Ovary (tissue), 3 donors: ENCODE measurements at regions not wholly inside any gene's neighbourhood (a gene's known extent, or its start where the extent isn't known, plus 50 kb on each side); places are given as distances from the start of the nearest gene placed in this dataset.

Source experiments
- EP300 ChIP-seq: sonication (generic); formaldehyde crosslinking; IDR thresholded peaks from one replicate; pipeline ENCODE4 v1.6.1; 2017; ENCODE audit warnings: antibody characterized with exemption
- TF ChIP-seq, protein P1 (sequence below), 3 donors: fragments of 450-650 bp in 2 of 3; fragments of 200-600 bp in 1 of 3; IDR thresholded peaks; one replicate each; pipeline versions ENCODE4 v1.5.1 to v1.8.0; 2016 to 2022; ENCODE audit warnings: antibody characterized with exemption in 3 of 3, mild to moderate bottlenecking in 1 of 3
- donor health status: DM: no; HTN: no; CAD: no.

DNA sequence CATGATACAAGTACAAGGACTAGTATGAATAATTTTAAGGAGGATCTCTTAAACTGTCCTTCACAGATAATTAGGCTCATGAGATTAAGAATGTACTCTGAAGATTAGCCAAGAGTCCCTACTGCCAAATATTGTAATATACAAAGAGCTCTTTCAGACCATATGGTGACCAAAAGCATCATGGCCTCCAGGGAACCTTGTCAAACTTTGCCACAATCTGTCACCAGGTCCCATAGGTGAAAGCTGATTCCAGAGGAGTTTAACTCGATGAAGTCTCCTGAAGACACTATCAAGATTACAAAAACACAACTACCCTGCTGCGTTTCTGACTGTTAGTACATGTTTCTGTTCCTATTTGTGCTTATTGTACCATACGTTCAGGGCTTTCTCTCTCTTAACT is 395.4 kb upstream of the ITGA1 start:
- TF ChIP-seq, protein P1, sequence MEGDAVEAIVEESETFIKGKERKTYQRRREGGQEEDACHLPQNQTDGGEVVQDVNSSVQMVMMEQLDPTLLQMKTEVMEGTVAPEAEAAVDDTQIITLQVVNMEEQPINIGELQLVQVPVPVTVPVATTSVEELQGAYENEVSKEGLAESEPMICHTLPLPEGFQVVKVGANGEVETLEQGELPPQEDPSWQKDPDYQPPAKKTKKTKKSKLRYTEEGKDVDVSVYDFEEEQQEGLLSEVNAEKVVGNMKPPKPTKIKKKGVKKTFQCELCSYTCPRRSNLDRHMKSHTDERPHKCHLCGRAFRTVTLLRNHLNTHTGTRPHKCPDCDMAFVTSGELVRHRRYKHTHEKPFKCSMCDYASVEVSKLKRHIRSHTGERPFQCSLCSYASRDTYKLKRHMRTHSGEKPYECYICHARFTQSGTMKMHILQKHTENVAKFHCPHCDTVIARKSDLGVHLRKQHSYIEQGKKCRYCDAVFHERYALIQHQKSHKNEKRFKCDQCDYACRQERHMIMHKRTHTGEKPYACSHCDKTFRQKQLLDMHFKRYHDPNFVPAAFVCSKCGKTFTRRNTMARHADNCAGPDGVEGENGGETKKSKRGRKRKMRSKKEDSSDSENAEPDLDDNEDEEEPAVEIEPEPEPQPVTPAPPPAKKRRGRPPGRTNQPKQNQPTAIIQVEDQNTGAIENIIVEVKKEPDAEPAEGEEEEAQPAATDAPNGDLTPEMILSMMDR (IDR thresholded peaks at IDR 0.05) = no peak
- TF ChIP-seq EP300 = no peak
